Ishikawa (cell line): ENCODE measurements at regions not wholly inside any gene's neighbourhood (a gene's known extent, or its start where the extent isn't known, plus 50 kb on each side); places are given as distances from the start of the nearest gene placed in this dataset.

Experiments
- CEBPB ChIP-seq: IDR thresholded peaks from 2 replicates; pipeline ENCODE4 v1.6.1; 2012
- CREB1 ChIP-seq: IDR thresholded peaks from 2 replicates; pipeline ENCODE4 v1.6.1; 2012; ENCODE audit warnings: low read depth
- EGR1 ChIP-seq: IDR thresholded peaks from 2 replicates; pipeline ENCODE4 v1.6.1; 2012
- EP300 ChIP-seq: IDR thresholded peaks from 2 replicates; pipeline ENCODE4 v1.6.1; 2012; ENCODE audit warnings: borderline replicate concordance
- FOXM1 ChIP-seq: IDR thresholded peaks from 2 replicates; pipeline ENCODE4 v1.6.1; 2012; ENCODE audit warnings: low read depth, borderline replicate concordance
- MAX ChIP-seq: IDR thresholded peaks from 2 replicates; pipeline ENCODE4 v1.6.1; 2012
- NFIC ChIP-seq: IDR thresholded peaks from 2 replicates; pipeline ENCODE4 v1.6.1; 2012
- RAD21 ChIP-seq: IDR thresholded peaks from 2 replicates; pipeline ENCODE4 v1.6.1; 2012; ENCODE audit warnings: low read depth
- REST ChIP-seq: IDR thresholded peaks from 2 replicates; pipeline ENCODE4 v1.6.1; 2012; ENCODE audit warnings: low read depth, mild to moderate bottlenecking
- TAF1 ChIP-seq: IDR thresholded peaks from 2 replicates; pipeline ENCODE4 v1.6.1; 2012; ENCODE audit warnings: low read depth, mild to moderate bottlenecking
- TCF12 ChIP-seq: IDR thresholded peaks from 2 replicates; pipeline ENCODE4 v1.6.1; 2012; ENCODE audit warnings: low read depth
- TEAD4 ChIP-seq: IDR thresholded peaks from 2 replicates; pipeline ENCODE4 v1.6.1; 2012
- USF1 ChIP-seq: IDR thresholded peaks from 2 replicates; pipeline ENCODE4 v1.6.1; 2012
- YY1 ChIP-seq: IDR thresholded peaks from 2 replicates; pipeline ENCODE4 v1.6.1; 2012; ENCODE audit warnings: low read depth
- ZBTB7A ChIP-seq: IDR thresholded peaks from 2 replicates; pipeline ENCODE4 v1.6.1; 2012; ENCODE audit warnings: low read depth

- no peak for TF ChIP-seq NFIC
- no peak for TF ChIP-seq TEAD4
- no peak for TF ChIP-seq TCF12
- no peak for TF ChIP-seq EGR1
- TF ChIP-seq CREB1: no peak
- no peak for TF ChIP-seq RAD21
- no peak for TF ChIP-seq ZBTB7A
These were observed 114.7 kb upstream of the GDNF start for GRCh38 chr5:37954561-37954960.

GRCh38 chr5:37951946-37952721 is 112.3 kb upstream of the GDNF start:
- TF ChIP-seq EP300: no peak
- TF ChIP-seq ZBTB7A: no peak
- TF ChIP-seq REST: no peak
- no peak for TF ChIP-seq TEAD4

DNA sequence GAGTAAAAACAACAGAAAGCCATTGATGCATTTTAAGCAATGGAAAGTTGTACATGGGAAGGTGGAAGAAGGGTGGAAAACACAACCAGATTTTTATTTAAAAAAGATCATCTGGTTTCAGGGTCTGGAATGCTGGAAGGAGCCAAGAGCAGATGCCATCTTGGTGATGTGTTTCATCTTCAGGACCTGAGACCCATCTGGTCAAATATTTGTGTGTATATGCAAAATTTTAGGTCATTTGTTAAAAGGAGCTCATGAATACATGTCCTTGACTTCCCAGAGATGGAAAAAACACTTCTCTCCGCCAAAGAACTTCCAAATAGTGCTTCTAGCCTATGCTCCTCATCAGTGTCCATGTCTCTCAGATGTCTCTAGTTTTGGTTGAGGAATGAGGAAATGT is 110.6 kb upstream of the GDNF start:
- TF ChIP-seq CREB1 (no peak), FOXM1 (no peak), ZBTB7A (no peak), TAF1 (no peak), TCF12 (no peak)

- TF ChIP-seq RAD21: no peak
- no peak for TF ChIP-seq TEAD4
- no peak for TF ChIP-seq TAF1
- TF ChIP-seq NFIC: no peak
- no peak for TF ChIP-seq CEBPB
- no peak for TF ChIP-seq CREB1
- no peak for TF ChIP-seq FOXM1
- TF ChIP-seq ZBTB7A: no peak
These were observed 105.6 kb upstream of the GDNF start for GRCh38 chr5:37945446-37945845.

GRCh38 chr5:37940931-37941623 is 101.2 kb upstream of the GDNF start:
- TF ChIP-seq EP300 (no peak), MAX (no peak), FOXM1 (no peak), TEAD4 (no peak), REST (no peak), RAD21 (no peak), USF1 (no peak), TAF1 (no peak)

DNA sequence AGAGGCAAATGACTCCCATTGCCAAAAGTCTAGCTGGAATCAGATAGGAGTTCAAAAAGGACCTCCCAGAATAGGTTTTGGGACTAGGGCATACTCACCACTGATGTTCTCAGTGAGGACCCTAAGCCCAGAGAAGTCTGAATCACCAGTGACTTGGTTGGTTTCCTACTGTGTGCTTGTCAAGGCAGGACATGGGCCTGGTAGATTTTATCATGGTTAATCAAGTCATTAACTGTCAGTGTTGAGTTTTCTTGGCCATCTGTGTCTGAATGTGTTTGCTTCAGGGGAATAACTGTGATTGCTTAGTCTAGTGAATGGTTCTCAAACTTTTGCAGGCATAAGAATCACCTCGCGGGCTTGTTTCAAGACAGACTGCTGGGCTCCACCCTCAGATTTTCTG is 99.0 kb upstream of the GDNF start:
- no peak for TF ChIP-seq TAF1
- no peak for TF ChIP-seq USF1
- no peak for TF ChIP-seq TEAD4
- TF ChIP-seq CREB1: no peak
- TF ChIP-seq EP300: no peak
- no peak for TF ChIP-seq EGR1

DNA sequence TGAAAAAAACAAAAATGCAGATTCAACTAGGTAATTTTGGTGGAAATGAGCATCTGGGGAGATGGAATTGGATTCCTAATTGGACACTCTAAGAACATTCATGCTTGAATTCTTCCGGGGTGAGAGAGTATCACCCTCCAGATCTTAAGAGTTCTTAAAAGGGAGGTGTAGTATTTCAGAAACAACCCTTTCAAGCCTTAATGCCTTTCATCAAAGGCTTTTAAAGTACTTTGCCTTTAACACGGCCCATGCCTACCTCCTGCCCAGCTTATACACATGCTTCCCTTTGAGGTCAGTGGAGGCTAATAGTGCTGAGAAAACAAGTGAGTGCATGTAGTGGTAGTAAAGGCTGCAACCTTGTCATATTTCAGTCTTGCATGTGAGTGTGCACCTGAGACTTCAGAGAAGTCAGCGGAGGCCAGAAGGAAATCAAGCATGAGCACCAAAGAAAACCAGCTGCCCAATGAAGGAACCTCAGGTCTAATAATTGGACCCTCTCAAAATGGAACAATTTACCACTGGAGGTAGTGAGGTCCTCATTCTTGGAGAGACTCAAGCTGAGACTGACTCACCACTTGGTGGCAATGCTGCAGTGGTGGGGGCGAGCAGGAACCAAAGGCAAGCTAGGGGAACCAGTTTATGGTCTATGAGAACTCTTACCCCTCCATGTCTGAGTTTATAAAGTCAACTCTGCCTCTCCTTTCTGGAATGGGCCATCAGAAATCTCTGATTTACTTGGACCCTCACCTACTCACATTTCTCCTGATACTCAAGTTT is 98.4 kb upstream of the GDNF start:
- TF ChIP-seq EP300 (no peak), YY1 (no peak), NFIC (no peak), ZBTB7A (no peak), CEBPB (no peak), TAF1 (no peak)
